H9 (cell line): ENCODE measurements at regions not wholly inside any gene's neighbourhood (a gene's known extent, or its start where the extent isn't known, plus 50 kb on each side); places are given as distances from the start of the nearest gene placed in this dataset.

ENCODE experiments used
- DNase-seq: peaks from one replicate; pipeline ENCODE4 v3.0.0-alpha.2; 2017
- H2AFZ ChIP-seq: one replicate; pipeline ENCODE4 v1.6.1; 2013; ENCODE audit warnings: mild to moderate bottlenecking, low read length, control low read depth, moderate library complexity
- H2AK5ac ChIP-seq: 2 replicates; pipeline ENCODE4 v1.6.1; 2013; ENCODE audit warnings: low read length, control low read depth, mixed read lengths; ENCODE audit not compliant: insufficient read length
- H2BK120ac ChIP-seq: one replicate; pipeline ENCODE4 v1.6.1; 2013; ENCODE audit warnings: low read depth, mild to moderate bottlenecking, low read length, control low read depth, inconsistent platforms; ENCODE audit not compliant: poor library complexity, severe bottlenecking
- H2BK12ac ChIP-seq: 2 replicates; pipeline ENCODE4 v1.6.1; 2013; ENCODE audit warnings: low read length, control low read depth, mixed read lengths, low read depth; ENCODE audit not compliant: insufficient read length
- H2BK15ac ChIP-seq: 2 replicates; pipeline ENCODE4 v1.6.1; 2013; ENCODE audit warnings: low read depth, low read length, control low read depth
- H2BK20ac ChIP-seq: one replicate; pipeline ENCODE4 v1.6.1; 2013; ENCODE audit warnings: low read depth, mild to moderate bottlenecking, low read length, control low read depth, inconsistent platforms; ENCODE audit not compliant: poor library complexity, severe bottlenecking
- H2BK5ac ChIP-seq: 2 replicates; pipeline ENCODE4 v1.6.1; 2013; ENCODE audit warnings: low read length, control low read depth, mixed read lengths; ENCODE audit not compliant: insufficient read length
- H3K14ac ChIP-seq: 2 replicates; pipeline ENCODE4 v1.6.1; 2013; ENCODE audit warnings: low read length, control low read depth; ENCODE audit not compliant: insufficient read depth
- H3K18ac ChIP-seq: 2 replicates; pipeline ENCODE4 v1.6.1; 2013; ENCODE audit warnings: low read depth, mild to moderate bottlenecking, mixed read lengths, low read length, control low read depth; ENCODE audit not compliant: insufficient read length
- H3K23ac ChIP-seq: 2 replicates; pipeline ENCODE4 v1.6.1; 2013; ENCODE audit warnings: low read length, control low read depth, mixed read lengths, low read depth; ENCODE audit not compliant: insufficient read length
- H3K23me2 ChIP-seq: 2 replicates; pipeline ENCODE4 v1.6.1; 2013; ENCODE audit warnings: low read depth, mild to moderate bottlenecking, mixed read lengths, low read length, control low read depth; ENCODE audit not compliant: insufficient read length, poor library complexity, severe bottlenecking
- H3K27ac ChIP-seq: 2 replicates; pipeline ENCODE4 v1.5.1; 2013; ENCODE audit warnings: low read length, control low read depth, mixed read lengths, low read depth; ENCODE audit not compliant: insufficient read length
- H3K27me3 ChIP-seq: 2 replicates; pipeline ENCODE4 v1.6.1; 2013; ENCODE audit warnings: low read length, control low read depth, inconsistent platforms; ENCODE audit not compliant: insufficient read depth
- H3K4ac ChIP-seq: 2 replicates; pipeline ENCODE4 v1.6.1; 2013; ENCODE audit warnings: low read depth, mild to moderate bottlenecking, control low read depth, inconsistent platforms, low read length, moderate library complexity
- H3K4me1 ChIP-seq: 2 replicates; pipeline ENCODE4 v1.6.1; 2013; ENCODE audit warnings: low read length, control low read depth, inconsistent platforms; ENCODE audit not compliant: insufficient read depth
- H3K4me2 ChIP-seq: 2 replicates; pipeline ENCODE4 v1.6.1; 2013; ENCODE audit warnings: low read length, control low read depth, mixed read lengths; ENCODE audit not compliant: insufficient read length, insufficient read depth
- H3K56ac ChIP-seq: 2 replicates; pipeline ENCODE4 v1.6.1; 2013; ENCODE audit warnings: low read depth, mild to moderate bottlenecking, mixed read lengths, low read length, control low read depth; ENCODE audit not compliant: insufficient read length
- H3K79me1 ChIP-seq: 2 replicates; pipeline ENCODE4 v1.6.1; 2013; ENCODE audit warnings: low read depth, mild to moderate bottlenecking, moderate library complexity, low read length, control low read depth, inconsistent platforms; ENCODE audit not compliant: insufficient read depth, poor library complexity, severe bottlenecking
- H3K79me2 ChIP-seq: 2 replicates; pipeline ENCODE4 v1.6.1; 2013; ENCODE audit warnings: low read length, control low read depth, inconsistent platforms; ENCODE audit not compliant: insufficient read depth
- H3K9ac ChIP-seq: 2 replicates; pipeline ENCODE4 v1.6.1; 2013; ENCODE audit warnings: low read length, control low read depth, mixed read lengths; ENCODE audit not compliant: insufficient read length; ENCODE audit errors: extremely low read depth
- H3K9me3 ChIP-seq: one replicate; pipeline ENCODE4 v1.6.1; 2013; ENCODE audit warnings: low read depth, low read length, inconsistent platforms; ENCODE audit not compliant: control insufficient read depth
- H3T11ph ChIP-seq: one replicate; pipeline ENCODE4 v1.6.1; 2013; ENCODE audit warnings: mild to moderate bottlenecking, low read length, control low read depth, inconsistent platforms
- H4K20me1 ChIP-seq: one replicate; pipeline ENCODE4 v1.6.1; 2013; ENCODE audit not compliant: control insufficient read depth, insufficient read length, insufficient read depth
- H4K5ac ChIP-seq: 2 replicates; pipeline ENCODE4 v1.6.1; 2013; ENCODE audit warnings: low read depth, mild to moderate bottlenecking, mixed read lengths, low read length, control low read depth; ENCODE audit not compliant: insufficient read length
- H4K8ac ChIP-seq: replicated peaks from 2 replicates; pipeline ENCODE4 v1.6.1; 2013; ENCODE audit warnings: low read length, control low read depth, mixed read lengths, low read depth; ENCODE audit not compliant: insufficient read length
- H4K91ac ChIP-seq: 2 replicates; pipeline ENCODE4 v1.6.1; 2013; ENCODE audit warnings: low read depth, mild to moderate bottlenecking, moderate library complexity, mixed read lengths, low read length, control low read depth; ENCODE audit not compliant: insufficient read length
- H3K27ac Mint-ChIP-seq, 3 experiments: 2 replicates in 2 of 3; 3 replicates in 1 of 3; pipeline ENCODE4 v1.8.0; 2020 to 2021; ENCODE audit warnings: mixed read lengths in 3 of 3, mild to moderate bottlenecking in 1 of 3, moderate library complexity in 1 of 3
- H3K27me3 Mint-ChIP-seq: 2 replicates; pipeline ENCODE4 v1.8.0; 2021; ENCODE audit warnings: low read depth, mild to moderate bottlenecking, moderate library complexity, mixed read lengths
- H3K36me3 Mint-ChIP-seq, 3 experiments: 2 replicates in 2 of 3; 3 replicates in 1 of 3; pipeline ENCODE4 v1.8.0; 2020 to 2021; ENCODE audit warnings: low read depth in 3 of 3, mixed read lengths in 3 of 3; ENCODE audit not compliant: insufficient read depth in 1 of 3
- H3K4me1 Mint-ChIP-seq, 2 experiments: 2 replicates each; pipeline ENCODE4 v1.8.0; 2020; ENCODE audit warnings: mixed read lengths in 2 of 2
- H3K4me3 Mint-ChIP-seq, 2 experiments: 2 replicates in 1 of 2; 3 replicates in 1 of 2; pipeline ENCODE4 v1.8.0; 2020 to 2021; ENCODE audit warnings: mild to moderate bottlenecking in 2 of 2, mixed read lengths in 2 of 2, moderate library complexity in 1 of 2
- H3K9me3 Mint-ChIP-seq, 2 experiments: 2 replicates in 1 of 2; 3 replicates in 1 of 2; pipeline ENCODE4 v1.8.0; 2020; ENCODE audit warnings: mild to moderate bottlenecking in 2 of 2, mixed read lengths in 2 of 2, moderate library complexity in 1 of 2
- CTCF ChIP-seq: fragments of 200-600 bp; sonication (generic); conservative IDR thresholded peaks from 3 replicates; pipeline ENCODE4 v1.8.0; 2021; ENCODE audit warnings: antibody characterized with exemption, mild to moderate bottlenecking
- WGBS: extraction: QIAGEN DNeasy Blood & Tissue Kit; methylation state at CpG from one replicate; pipeline ENCODE4 v1.1.7; 2013; ENCODE audit warnings: missing lambda C conversion rate, low lambda C conversion rate, mixed read lengths; ENCODE audit not compliant: insufficient read length; ENCODE audit errors: extremely low coverage; 5-methylcytosine and 5-hydroxymethylcytosine counted together

GRCh38 chr10:128306966-128307365 is 180.7 kb upstream of the MKI67 start:
- Histone ChIP-seq H4K8ac (no peak overlapping the region), H2BK5ac (no peak overlapping the region), H3K18ac (no peak overlapping the region), H3K9me3 (no peaks in the 10 kb centered on the region), H3K4ac (no peak overlapping the region), H2BK120ac (no peak overlapping the region), H3K79me2 (no peaks in the 10 kb centered on the region), H3K56ac (no peak overlapping the region), H2AFZ (no peak overlapping the region), H3K23me2 (no peaks in the 10 kb centered on the region), H3K9ac (no peak overlapping the region), H4K91ac (no peak overlapping the region), H3K27ac (no peak overlapping the region), H4K20me1 (no peaks in the 10 kb centered on the region), H3T11ph (no peak overlapping the region), H2AK5ac (no peak overlapping the region), H3K4me1 (no peaks in the 10 kb centered on the region; the same call in 1 of the 2 replicates), H3K4me2 (no peak overlapping the region), H2BK20ac (no peak overlapping the region), H3K23ac (no peak overlapping the region), H3K14ac (no peak overlapping the region), H4K5ac (no peak overlapping the region), H2BK15ac (no peak overlapping the region), H3K27me3 (no peaks in the 10 kb centered on the region), H2BK12ac (no peak overlapping the region), H3K79me1 (no peaks in the 10 kb centered on the region)
- H3K9me3 Mint-ChIP-seq: peaks cover 8 to 16% of the 10 kb centered on the region in 2 experiments; a peak in 4 of 5 replicates
- peaks cover 2 to 9% (median 4%) of the 10 kb centered on the region in 3 experiments; a peak in 4 of 7 replicates for H3K36me3 Mint-ChIP-seq
- no peak for DNase-seq
- WGBS: no CpG with 5 or more reads among the region's 2 CpGs
- H3K4me3 Mint-ChIP-seq: no peak overlapping the region
- peaks cover 14 to 23% of the 10 kb centered on the region in 2 experiments for H3K4me1 Mint-ChIP-seq
- H3K27ac Mint-ChIP-seq: no peak overlapping the region
- TF ChIP-seq CTCF: no peak
- no peaks in the 10 kb centered on the region; the same call in none of the 2 replicates for H3K27me3 Mint-ChIP-seq
